MM.1S (cell line): ENCODE measurements at regions not wholly inside any gene's neighbourhood (a gene's known extent, or its start where the extent isn't known, plus 50 kb on each side); places are given as distances from the start of the nearest gene placed in this dataset.

ENCODE experiments used
- DNase-seq: peaks from one replicate; pipeline ENCODE4 v3.0.0-alpha.2; 2015
- H2AFZ ChIP-seq: fragments of 300-600 bp; sonication (generic); 2 replicates; pipeline ENCODE4 v1.6.0; 2016; ENCODE audit warnings: antibody characterized with exemption, low read length
- H3F3A ChIP-seq: fragments of 300-600 bp; sonication (generic); 2 replicates; pipeline ENCODE4 v1.6.1; 2016; ENCODE audit warnings: mild to moderate bottlenecking, antibody characterized with exemption, low read length, moderate library complexity, mixed read lengths; ENCODE audit not compliant: insufficient read depth
- H3K27ac ChIP-seq: fragments of 300-600 bp; sonication (generic); 2 replicates; pipeline ENCODE4 v1.5.1; 2016; ENCODE audit warnings: mild to moderate bottlenecking, low read length
- H3K27me3 ChIP-seq: fragments of 300-600 bp; sonication (generic); replicated peaks from 2 replicates; pipeline ENCODE4 v1.6.0; 2016; ENCODE audit warnings: low read length; ENCODE audit not compliant: insufficient read depth
- H3K36me3 ChIP-seq: fragments of 300-600 bp; sonication (generic); replicated peaks from 2 replicates; pipeline ENCODE4 v1.6.1; 2016; ENCODE audit warnings: mild to moderate bottlenecking, low read length, mixed read lengths; ENCODE audit not compliant: insufficient read depth
- H3K4me1 ChIP-seq: fragments of 300-600 bp; sonication (generic); 2 replicates; pipeline ENCODE4 v1.6.1; 2016; ENCODE audit warnings: low read length, mixed read lengths
- H3K4me2 ChIP-seq: fragments of 300-600 bp; sonication (generic); 2 replicates; pipeline ENCODE4 v1.6.0; 2016; ENCODE audit warnings: low read depth, low read length
- H3K4me3 ChIP-seq: fragments of 300-600 bp; sonication (generic); 2 replicates; pipeline ENCODE4 v1.5.1; 2016; ENCODE audit warnings: low read length, mixed read lengths
- H3K79me2 ChIP-seq: fragments of 300-600 bp; sonication (generic); 2 replicates; pipeline ENCODE4 v1.6.1; 2016; ENCODE audit warnings: mixed run types, low read length, mixed read lengths
- H3K9ac ChIP-seq: fragments of 300-600 bp; sonication (generic); 2 replicates; pipeline ENCODE4 v1.6.1; 2016; ENCODE audit warnings: low read length, mixed read lengths
- H3K9me2 ChIP-seq: fragments of 300-600 bp; sonication (generic); replicated peaks from 2 replicates; pipeline ENCODE4 v1.6.1; 2016; ENCODE audit warnings: mild to moderate bottlenecking, low read length, mixed read lengths; ENCODE audit not compliant: insufficient read depth
- H3K9me3 ChIP-seq: fragments of 300-600 bp; sonication (generic); replicated peaks from 2 replicates; pipeline ENCODE4 v1.6.1; 2016; ENCODE audit warnings: mild to moderate bottlenecking, low read length, mixed read lengths; ENCODE audit not compliant: insufficient read depth
- H4K20me1 ChIP-seq: fragments of 300-600 bp; sonication (generic); 2 replicates; pipeline ENCODE4 v1.6.1; 2016; ENCODE audit warnings: mild to moderate bottlenecking, low read length, moderate library complexity, mixed read lengths; ENCODE audit not compliant: insufficient read depth
- EZH2 ChIP-seq: fragments of 300-600 bp; sonication (generic); optimal IDR thresholded peaks from 2 replicates; pipeline ENCODE3; 2017; ENCODE audit warnings: low read depth, mild to moderate bottlenecking, antibody characterized with exemption, low read length, mixed read lengths
- EZH2phosphoT487 ChIP-seq: fragments of 300-600 bp; sonication (generic); IDR thresholded peaks from 2 replicates; pipeline ENCODE4 v1.6.1; 2018; ENCODE audit warnings: antibody characterized with exemption, low read length
- TF ChIP-seq, protein P1 (sequence below): fragments of 300-600 bp; sonication (generic); IDR thresholded peaks from 2 replicates; pipeline ENCODE4 v1.5.1; 2016; ENCODE audit warnings: antibody characterized with exemption, low read length, mixed read lengths

DNA sequence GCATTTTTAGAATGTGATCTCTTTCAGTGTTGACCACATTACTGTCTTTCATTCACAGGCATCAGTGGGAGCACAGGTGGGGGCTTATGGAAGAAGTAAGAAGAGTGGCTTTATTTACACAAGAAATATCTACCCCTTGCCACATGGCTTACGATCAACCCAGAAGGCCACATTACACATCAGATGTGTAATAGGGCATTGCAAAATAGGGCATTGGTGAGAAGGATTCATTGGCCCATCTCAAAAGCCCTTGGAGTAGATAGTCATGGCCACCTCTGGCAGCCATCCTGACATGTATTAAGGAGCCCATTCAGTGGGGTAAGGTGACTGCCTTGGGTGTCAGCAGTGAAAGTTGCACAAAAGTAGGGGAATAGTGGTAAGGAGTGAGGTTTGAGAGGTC is 97.5 kb downstream of the MAFB start:
- Histone ChIP-seq H3F3A (no peaks in the 10 kb centered on the region), H3K36me3 (no peaks in the 10 kb centered on the region), H2AFZ (no peak overlapping the region), H3K9ac (no peak overlapping the region), H3K4me2 (no peak overlapping the region), H3K4me3 (no peak overlapping the region), H3K27me3 (no peaks in the 10 kb centered on the region), H3K9me2 (no peaks in the 10 kb centered on the region), H3K9me3 (no peaks in the 10 kb centered on the region), H3K79me2 (no peaks in the 10 kb centered on the region), H3K4me1 (no peaks in the 10 kb centered on the region), H3K27ac (no peak overlapping the region), H4K20me1 (no peaks in the 10 kb centered on the region)
- DNase-seq, result no peak
- TF ChIP-seq, protein P1, sequence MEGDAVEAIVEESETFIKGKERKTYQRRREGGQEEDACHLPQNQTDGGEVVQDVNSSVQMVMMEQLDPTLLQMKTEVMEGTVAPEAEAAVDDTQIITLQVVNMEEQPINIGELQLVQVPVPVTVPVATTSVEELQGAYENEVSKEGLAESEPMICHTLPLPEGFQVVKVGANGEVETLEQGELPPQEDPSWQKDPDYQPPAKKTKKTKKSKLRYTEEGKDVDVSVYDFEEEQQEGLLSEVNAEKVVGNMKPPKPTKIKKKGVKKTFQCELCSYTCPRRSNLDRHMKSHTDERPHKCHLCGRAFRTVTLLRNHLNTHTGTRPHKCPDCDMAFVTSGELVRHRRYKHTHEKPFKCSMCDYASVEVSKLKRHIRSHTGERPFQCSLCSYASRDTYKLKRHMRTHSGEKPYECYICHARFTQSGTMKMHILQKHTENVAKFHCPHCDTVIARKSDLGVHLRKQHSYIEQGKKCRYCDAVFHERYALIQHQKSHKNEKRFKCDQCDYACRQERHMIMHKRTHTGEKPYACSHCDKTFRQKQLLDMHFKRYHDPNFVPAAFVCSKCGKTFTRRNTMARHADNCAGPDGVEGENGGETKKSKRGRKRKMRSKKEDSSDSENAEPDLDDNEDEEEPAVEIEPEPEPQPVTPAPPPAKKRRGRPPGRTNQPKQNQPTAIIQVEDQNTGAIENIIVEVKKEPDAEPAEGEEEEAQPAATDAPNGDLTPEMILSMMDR, result no peak
- TF ChIP-seq EZH2phosphoT487, result no peak
- TF ChIP-seq EZH2, result no peak

DNA sequence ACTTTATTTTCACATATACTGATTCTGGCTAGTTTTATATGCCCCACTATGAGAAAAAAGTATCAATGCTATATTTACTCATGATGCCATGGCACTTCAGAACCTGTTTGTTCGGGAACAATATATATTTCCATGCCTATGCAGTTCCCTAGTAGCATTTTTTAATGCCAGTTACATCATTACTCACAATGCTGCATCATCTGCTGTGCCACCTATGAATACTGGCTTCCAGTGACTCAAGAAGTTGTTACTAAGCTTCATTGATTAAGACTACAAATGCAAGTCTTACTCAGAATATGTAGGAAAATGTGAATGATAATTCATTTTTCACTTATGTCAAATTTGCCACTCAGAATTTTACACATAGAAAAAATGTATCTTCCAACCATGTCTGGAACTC is 97.9 kb downstream of the MAFB start:
- no peaks in the 10 kb centered on the region for H3K9me3 ChIP-seq
- H3K9me2 ChIP-seq, result no peaks in the 10 kb centered on the region
- no peak overlapping the region for H2AFZ ChIP-seq
- H3K79me2 ChIP-seq, result no peaks in the 10 kb centered on the region
- H3K27me3 ChIP-seq, result no peaks in the 10 kb centered on the region
- H4K20me1 ChIP-seq, result no peaks in the 10 kb centered on the region
- TF ChIP-seq EZH2, result no peak
- no peak for TF ChIP-seq EZH2phosphoT487
- TF ChIP-seq, protein P1, result no peak
- H3K4me2 ChIP-seq, result no peak overlapping the region
- no peak for DNase-seq
- H3K4me3 ChIP-seq, result no peak overlapping the region
- H3K27ac ChIP-seq, result no peak overlapping the region
- H3K4me1 ChIP-seq, result no peaks in the 10 kb centered on the region
- no peaks in the 10 kb centered on the region for H3F3A ChIP-seq
- no peaks in the 10 kb centered on the region for H3K36me3 ChIP-seq
- H3K9ac ChIP-seq, result no peak overlapping the region

DNA sequence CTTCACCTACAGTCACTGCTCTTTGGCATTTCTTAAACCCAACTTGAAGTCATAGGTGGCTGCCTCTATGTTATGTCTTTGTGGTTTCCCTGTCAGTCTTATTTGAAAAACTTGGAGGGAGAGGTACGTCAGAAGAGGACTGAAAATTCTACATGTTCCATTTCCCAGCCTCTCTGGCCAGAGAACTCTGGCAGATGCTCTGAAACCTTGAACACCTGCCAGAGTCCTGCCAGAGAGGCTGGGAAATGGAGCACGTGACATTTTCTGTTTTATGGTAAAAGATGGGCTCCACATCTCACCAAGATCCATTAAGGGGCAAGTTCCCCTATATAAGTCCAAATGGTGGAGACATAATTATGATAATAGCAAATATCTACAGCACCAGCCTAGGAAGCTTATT is 99.5 kb downstream of the MAFB start:
- Histone ChIP-seq H4K20me1 (no peaks in the 10 kb centered on the region), H3K9me3 (no peaks in the 10 kb centered on the region), H3K4me3 (no peak overlapping the region), H2AFZ (no peak overlapping the region), H3K9ac (no peak overlapping the region), H3K4me1 (no peaks in the 10 kb centered on the region), H3K27me3 (no peaks in the 10 kb centered on the region), H3K4me2 (no peak overlapping the region), H3K36me3 (no peaks in the 10 kb centered on the region), H3K9me2 (no peaks in the 10 kb centered on the region), H3K27ac (no peak overlapping the region), H3K79me2 (no peaks in the 10 kb centered on the region), H3F3A (no peaks in the 10 kb centered on the region)
- TF ChIP-seq EZH2phosphoT487 (no peak), EZH2 (no peak)
- TF ChIP-seq, protein P1, result no peak
- no peak for DNase-seq
